NT2/D1 (cell line): ENCODE measurements at regions not wholly inside any gene's neighbourhood (a gene's known extent, or its start where the extent isn't known, plus 50 kb on each side); places are given as distances from the start of the nearest gene placed in this dataset.

Experiments
- DNase-seq: peaks from one replicate; pipeline ENCODE4 v3.0.0-alpha.2; 2011; ENCODE audit warnings: low read depth, low spot score
- H3K27me3 ChIP-seq: 2 replicates; pipeline ENCODE4 v1.6.0; 2011; ENCODE audit warnings: mild to moderate bottlenecking; ENCODE audit not compliant: insufficient read length, insufficient read depth
- H3K36me3 ChIP-seq: 2 replicates; pipeline ENCODE4 v1.6.1; 2011; ENCODE audit warnings: mild to moderate bottlenecking, low read length, mixed read lengths; ENCODE audit not compliant: insufficient read depth, insufficient read length
- H3K4me1 ChIP-seq: 2 replicates; pipeline ENCODE4 v1.5.1; 2011; ENCODE audit not compliant: insufficient read depth, insufficient read length
- H3K4me3 ChIP-seq: 2 replicates; pipeline ENCODE4 v1.5.1; 2011; ENCODE audit warnings: low read depth; ENCODE audit not compliant: insufficient read length
- H3K9ac ChIP-seq: 2 replicates; pipeline ENCODE4 v1.6.0; 2011; ENCODE audit warnings: low read depth; ENCODE audit not compliant: insufficient read length
- H3K9me3 ChIP-seq: 2 replicates; pipeline ENCODE4 v1.5.1; 2011; ENCODE audit warnings: mild to moderate bottlenecking, low read length; ENCODE audit not compliant: insufficient read depth
- SUZ12 ChIP-seq: IDR thresholded peaks from 2 replicates; pipeline ENCODE4 v1.6.1; 2011; ENCODE audit not compliant: insufficient read length, insufficient read depth; ENCODE audit errors: extremely low read depth
- YY1 ChIP-seq: IDR thresholded peaks from 2 replicates; pipeline ENCODE4 v1.6.1; 2011; ENCODE audit not compliant: insufficient read length, insufficient read depth
- ZNF274 ChIP-seq: IDR thresholded peaks from 2 replicates; pipeline ENCODE4 v1.6.1; 2011; ENCODE audit warnings: mild to moderate bottlenecking, low read depth, low read length

DNA sequence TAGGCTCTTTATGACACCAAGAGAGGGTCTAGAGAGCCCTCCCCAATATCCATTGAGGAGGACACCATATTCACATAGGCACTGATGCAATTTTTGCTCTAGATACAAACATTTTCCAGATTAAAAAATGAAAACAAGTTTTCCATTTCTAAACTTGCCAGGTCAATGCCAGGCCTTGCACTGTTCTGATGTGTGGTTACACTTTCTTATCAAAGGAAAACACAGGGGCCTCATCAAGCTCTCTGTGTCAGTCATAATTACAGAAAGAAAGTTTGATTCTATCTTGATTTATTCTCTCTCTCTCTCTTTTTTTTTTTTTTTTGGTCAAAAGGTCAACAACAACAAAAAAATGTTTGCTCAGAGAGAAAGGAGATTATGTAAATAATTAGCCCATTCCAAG is 80.2 kb upstream of the ACSL4 start:
- Histone ChIP-seq H3K4me3 (no peak overlapping the region), H3K27me3 (no peaks in the 10 kb centered on the region), H3K4me1 (no peaks in the 10 kb centered on the region), H3K9me3 (no peaks in the 10 kb centered on the region), H3K36me3 (no peaks in the 10 kb centered on the region), H3K9ac (no peak overlapping the region)
- DNase-seq: no peak
- TF ChIP-seq YY1 (no peak), SUZ12 (no peak), ZNF274 (no peak)

DNA sequence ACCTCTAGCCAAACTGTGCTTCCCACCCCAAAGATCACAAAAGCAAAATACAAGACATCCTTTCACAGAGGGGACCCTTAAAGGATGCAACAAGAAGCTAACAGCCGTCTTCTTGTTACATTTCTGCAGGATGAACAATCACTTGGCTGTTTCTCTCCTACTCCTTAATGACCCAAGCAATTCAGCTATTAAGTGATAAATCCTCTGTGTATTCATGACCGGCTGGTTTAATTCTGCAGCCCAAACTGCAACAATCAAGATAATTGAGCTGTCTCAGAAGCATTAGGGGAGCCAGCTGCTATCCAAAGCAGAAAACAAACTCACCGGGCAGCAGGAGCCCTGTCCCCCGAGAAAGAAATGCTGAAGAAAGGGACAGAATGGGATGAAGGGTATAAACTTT is 85.9 kb upstream of the ACSL4 start:
- TF ChIP-seq SUZ12 (no peak), YY1 (no peak), ZNF274 (no peak)
- DNase-seq: no peak

DNA sequence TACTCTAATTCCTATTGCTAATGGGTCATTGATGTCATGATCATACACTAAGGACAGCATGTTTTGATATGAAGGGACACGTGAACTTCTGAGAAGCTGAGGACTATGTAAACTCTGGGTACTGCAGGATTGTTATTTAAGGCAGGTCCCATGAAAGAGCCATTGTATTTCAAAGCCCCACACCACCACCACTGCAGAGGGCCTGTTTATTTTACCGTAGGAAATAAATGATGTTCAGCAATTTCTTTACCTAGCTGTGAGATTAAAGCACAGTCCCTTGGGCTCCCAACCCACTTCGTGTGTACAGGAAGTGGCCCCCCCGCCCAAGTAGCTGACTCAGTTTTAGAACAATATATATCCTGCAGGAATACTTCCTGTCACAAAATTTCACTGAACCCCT is 89.8 kb upstream of the ACSL4 start:
- H3K4me3 ChIP-seq: no peak overlapping the region
- peaks cover 4% of the 10 kb centered on the region for H3K4me1 ChIP-seq
- H3K9ac ChIP-seq: no peak overlapping the region
- no peaks in the 10 kb centered on the region for H3K27me3 ChIP-seq
- H3K9me3 ChIP-seq: no peaks in the 10 kb centered on the region
- no peak for DNase-seq
- no peaks in the 10 kb centered on the region for H3K36me3 ChIP-seq
- TF ChIP-seq ZNF274 (no peak), YY1 (no peak), SUZ12 (no peak)

More for the DNA sequence above, 85.9 kb upstream of the ACSL4 start:
- no peaks in the 10 kb centered on the region for H3K36me3 ChIP-seq
- no peak overlapping the region for H3K4me3 ChIP-seq
- no peak overlapping the region for H3K9ac ChIP-seq
- no peaks in the 10 kb centered on the region for H3K9me3 ChIP-seq
- peaks cover 4% of the 10 kb centered on the region for H3K4me1 ChIP-seq
- H3K27me3 ChIP-seq: no peaks in the 10 kb centered on the region

DNA sequence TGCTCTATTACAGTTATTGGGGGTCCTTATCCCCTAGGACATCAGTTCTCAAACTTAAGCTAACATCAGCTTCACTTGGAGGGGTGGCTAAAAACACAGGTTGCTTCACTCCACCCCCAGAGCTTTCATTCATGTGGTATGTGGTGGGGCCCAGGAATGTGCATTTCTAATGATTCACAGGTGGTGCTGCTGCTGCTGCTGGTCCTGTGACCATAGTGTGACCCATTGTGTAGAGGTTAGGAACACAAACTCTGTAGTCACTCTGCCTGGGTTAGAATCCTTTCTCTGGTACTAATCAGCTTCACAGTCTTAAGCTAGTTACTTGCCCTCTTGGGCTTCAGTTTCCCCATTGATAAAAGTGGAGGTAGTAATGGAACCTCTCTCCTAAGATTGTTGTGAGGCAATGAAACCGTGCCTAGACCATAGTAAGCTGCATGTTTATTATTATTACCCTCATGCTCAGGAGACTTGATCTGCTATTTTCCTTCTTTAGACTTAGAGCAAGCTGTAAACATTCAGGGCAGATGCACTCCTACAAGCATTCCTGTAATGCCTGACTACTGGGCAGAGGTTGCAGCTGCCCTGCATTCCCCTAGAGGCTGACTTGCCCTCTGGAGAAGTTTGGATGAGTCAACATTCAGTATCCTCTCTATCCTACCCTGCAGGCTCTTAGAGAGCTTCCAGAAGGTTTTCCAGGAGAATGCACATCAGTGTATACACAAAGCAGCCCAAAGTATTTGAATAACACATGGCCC is 94.1 kb upstream of the ACSL4 start:
- no peaks in the 10 kb centered on the region for H3K27me3 ChIP-seq
- DNase-seq: peak; percentile 35

DNA sequence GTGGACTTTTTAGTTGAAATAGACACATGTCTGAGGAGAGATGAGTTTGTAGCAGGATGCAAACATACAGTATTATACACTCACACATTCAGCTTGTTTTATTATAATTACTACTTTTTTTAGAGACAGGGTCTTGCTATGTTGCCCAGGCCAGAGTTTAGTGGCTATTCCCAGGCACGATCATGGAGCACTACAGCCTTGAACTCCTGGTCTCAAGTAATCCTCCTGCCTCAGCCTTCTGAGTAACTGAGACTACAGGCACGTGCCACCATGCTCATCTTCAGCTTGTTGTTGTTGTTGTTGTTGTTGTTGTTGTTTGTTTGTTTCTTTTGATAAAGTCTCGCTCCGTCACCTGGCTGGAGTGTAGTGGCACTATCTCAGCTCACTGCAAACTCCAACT is 94.7 kb upstream of the ACSL4 start:
- Histone ChIP-seq H3K9me3 (no peaks in the 10 kb centered on the region), H3K36me3 (no peaks in the 10 kb centered on the region), H3K27me3 (no peaks in the 10 kb centered on the region), H3K9ac (no peak overlapping the region), H3K4me1 (peaks cover under 1% of the 10 kb centered on the region), H3K4me3 (no peak overlapping the region)
- DNase-seq: no peak
- TF ChIP-seq ZNF274 (no peak), SUZ12 (no peak), YY1 (no peak)

More for the DNA sequence above, 94.1 kb upstream of the ACSL4 start:
- no peak for TF ChIP-seq YY1
- TF ChIP-seq ZNF274: no peak
- no peak for TF ChIP-seq SUZ12
- peaks cover 4% of the 10 kb centered on the region for H3K4me1 ChIP-seq
- no peak overlapping the region for H3K4me3 ChIP-seq
- no peaks in the 10 kb centered on the region for H3K9me3 ChIP-seq
- no peak overlapping the region for H3K9ac ChIP-seq
- no peaks in the 10 kb centered on the region for H3K36me3 ChIP-seq

DNA sequence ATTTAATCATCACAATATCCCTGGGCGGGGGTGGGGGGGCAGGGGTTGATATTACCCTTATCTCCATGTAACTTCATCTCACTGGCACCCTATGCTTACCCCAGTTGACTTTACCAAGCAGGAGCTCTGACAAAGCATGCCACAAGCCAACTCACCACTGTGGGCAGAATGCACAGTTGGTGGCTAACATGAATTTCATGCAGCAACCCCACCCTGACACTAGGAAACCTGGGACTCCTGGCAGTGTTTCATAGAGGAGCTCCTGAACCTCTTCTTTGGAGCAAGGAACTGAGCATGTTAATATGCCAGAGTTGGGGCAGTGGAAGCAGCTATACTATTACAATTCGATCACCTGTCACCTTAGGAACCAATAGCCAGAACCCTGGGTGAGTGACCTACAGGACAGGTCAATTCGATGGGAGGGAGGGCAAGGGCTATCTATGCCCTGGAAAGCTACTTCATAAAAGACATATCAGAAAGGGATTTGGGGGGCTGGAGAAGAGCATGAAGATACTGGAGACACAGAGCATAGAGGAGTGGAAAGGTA is 97.2 kb upstream of the ACSL4 start:
- no peak overlapping the region for H3K9ac ChIP-seq
- no peaks in the 10 kb centered on the region for H3K4me1 ChIP-seq
- DNase-seq: no peak
- no peaks in the 10 kb centered on the region for H3K27me3 ChIP-seq
- TF ChIP-seq ZNF274 (no peak), YY1 (no peak), SUZ12 (no peak)
- no peaks in the 10 kb centered on the region for H3K9me3 ChIP-seq
- no peaks in the 10 kb centered on the region for H3K36me3 ChIP-seq
- no peak overlapping the region for H3K4me3 ChIP-seq

DNA sequence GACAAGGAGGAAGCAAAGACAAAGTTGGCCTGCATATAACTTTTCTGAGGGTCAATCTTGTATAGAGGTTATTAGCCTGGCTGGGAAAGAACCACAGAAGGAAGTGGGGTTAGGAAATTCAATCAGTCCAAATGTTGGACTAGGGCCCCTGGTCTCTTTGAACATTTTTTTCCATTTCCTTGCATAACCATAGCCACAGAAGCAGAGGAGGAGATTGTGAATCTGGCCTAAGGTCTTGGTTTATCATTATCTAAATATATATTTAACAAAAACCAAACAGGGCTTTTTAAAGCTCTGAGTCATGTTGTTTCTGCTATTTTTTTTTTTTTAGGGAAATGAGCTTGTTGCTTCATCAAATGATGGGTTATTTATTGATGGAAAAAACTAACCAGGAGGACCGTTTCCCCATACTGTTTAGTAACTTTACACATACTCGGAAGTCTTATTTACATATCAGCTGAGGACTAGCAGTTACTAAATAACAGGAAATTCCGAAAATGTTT is 97.7 kb upstream of the ACSL4 start:
- no peak for DNase-seq
- Histone ChIP-seq H3K4me3 (no peak overlapping the region), H3K9ac (no peak overlapping the region), H3K27me3 (no peaks in the 10 kb centered on the region), H3K9me3 (no peaks in the 10 kb centered on the region), H3K4me1 (no peaks in the 10 kb centered on the region), H3K36me3 (no peaks in the 10 kb centered on the region)
- TF ChIP-seq SUZ12: no peak
- TF ChIP-seq YY1: no peak
- no peak for TF ChIP-seq ZNF274
